AG10803 (cell line): ENCODE measurements at regions not wholly inside any gene's neighbourhood (a gene's known extent, or its start where the extent isn't known, plus 50 kb on each side); places are given as distances from the start of the nearest gene placed in this dataset.
A peak's percentile ranks its signal among the peaks of the same experiment; 100 is the strongest.

ENCODE experiments used
- DNase-seq: peaks from one replicate; pipeline ENCODE4 v3.0.0; 2010; ENCODE audit warnings: low read depth
- H3K4me3 ChIP-seq: 2 replicates; pipeline ENCODE4 v1.5.1; 2011; ENCODE audit warnings: mild to moderate bottlenecking, low read length, control low read depth
- TF ChIP-seq, protein P1 (sequence below): conservative IDR thresholded peaks from 2 replicates; pipeline ENCODE4 v1.5.1; 2011; ENCODE audit warnings: mild to moderate bottlenecking, low read length, control low read depth, inconsistent platforms

DNA sequence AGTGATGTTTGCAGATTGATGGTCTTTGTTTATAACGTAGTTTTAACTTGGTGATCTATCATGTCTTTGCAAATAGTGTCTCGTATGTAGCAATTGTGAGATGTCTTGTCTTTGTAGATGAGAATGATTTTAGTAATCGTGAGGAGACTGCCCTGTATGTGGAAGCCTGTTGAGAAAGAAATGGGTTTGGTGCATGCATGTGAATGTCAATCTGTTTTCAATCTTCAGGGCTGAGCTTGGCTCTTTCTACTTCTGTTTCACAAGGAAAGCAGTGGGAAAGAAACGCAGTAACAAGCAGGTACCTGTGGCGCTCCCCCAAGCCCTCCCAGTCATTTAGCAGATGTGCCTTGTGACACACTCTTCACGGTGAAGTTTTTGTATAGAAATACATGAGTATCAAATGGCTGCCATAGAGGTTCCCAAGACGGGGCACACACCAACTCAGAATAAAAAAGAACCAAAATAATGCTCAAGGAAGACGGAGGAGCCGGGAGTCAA lies 342.8 kb upstream of the DDHD1 start:
- peak; percentile 43 for DNase-seq
- no peak overlapping the region for H3K4me3 ChIP-seq

DNA sequence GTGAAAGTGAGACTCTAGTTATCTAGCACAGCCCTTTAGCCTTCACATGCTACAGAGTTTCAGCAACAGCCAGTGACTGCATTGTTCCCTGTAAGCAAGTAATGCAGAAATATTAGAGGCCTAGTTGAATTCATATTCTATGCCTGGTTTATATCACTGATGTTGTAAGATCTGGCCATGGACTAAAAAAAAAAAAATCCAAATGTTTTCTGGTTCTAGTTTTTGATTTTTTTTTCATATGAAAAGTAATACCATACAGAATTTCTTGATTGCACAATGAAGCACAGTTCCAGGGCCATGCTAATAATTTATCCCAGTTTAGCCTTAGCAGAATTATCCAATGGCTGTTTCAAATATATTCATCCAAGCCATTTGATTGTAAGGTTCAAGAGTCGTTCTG lies 341.5 kb upstream of the DDHD1 start:
- DNase-seq = peak; percentile 33
- TF ChIP-seq, protein P1, sequence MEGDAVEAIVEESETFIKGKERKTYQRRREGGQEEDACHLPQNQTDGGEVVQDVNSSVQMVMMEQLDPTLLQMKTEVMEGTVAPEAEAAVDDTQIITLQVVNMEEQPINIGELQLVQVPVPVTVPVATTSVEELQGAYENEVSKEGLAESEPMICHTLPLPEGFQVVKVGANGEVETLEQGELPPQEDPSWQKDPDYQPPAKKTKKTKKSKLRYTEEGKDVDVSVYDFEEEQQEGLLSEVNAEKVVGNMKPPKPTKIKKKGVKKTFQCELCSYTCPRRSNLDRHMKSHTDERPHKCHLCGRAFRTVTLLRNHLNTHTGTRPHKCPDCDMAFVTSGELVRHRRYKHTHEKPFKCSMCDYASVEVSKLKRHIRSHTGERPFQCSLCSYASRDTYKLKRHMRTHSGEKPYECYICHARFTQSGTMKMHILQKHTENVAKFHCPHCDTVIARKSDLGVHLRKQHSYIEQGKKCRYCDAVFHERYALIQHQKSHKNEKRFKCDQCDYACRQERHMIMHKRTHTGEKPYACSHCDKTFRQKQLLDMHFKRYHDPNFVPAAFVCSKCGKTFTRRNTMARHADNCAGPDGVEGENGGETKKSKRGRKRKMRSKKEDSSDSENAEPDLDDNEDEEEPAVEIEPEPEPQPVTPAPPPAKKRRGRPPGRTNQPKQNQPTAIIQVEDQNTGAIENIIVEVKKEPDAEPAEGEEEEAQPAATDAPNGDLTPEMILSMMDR = no peak
- H3K4me3 ChIP-seq = no peak overlapping the region

More for the DNA sequence above, 342.8 kb upstream of the DDHD1 start:
- TF ChIP-seq, protein P1 = no peak

DNA sequence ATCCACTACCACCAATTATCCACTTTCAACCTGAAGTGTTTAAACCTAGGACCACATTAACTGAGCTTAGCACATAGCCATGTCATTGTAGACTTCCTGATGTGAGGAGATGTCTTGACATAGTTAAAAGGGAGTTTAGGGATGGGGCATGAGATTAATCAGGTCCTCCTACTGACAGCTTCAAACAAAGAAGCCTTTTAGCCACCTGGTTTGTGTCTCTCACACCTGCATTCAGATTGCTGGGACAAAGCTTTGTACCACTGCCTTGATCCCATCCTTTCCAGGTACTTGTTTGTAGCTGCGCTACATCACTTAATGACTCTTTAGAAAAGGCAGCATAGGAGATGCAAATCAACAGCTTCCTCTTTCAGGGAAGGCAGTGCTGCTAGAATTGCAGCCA lies 340.7 kb upstream of the DDHD1 start:
- TF ChIP-seq, protein P1 = no peak
- DNase-seq = no peak
- H3K4me3 ChIP-seq = no peak overlapping the region

DNA sequence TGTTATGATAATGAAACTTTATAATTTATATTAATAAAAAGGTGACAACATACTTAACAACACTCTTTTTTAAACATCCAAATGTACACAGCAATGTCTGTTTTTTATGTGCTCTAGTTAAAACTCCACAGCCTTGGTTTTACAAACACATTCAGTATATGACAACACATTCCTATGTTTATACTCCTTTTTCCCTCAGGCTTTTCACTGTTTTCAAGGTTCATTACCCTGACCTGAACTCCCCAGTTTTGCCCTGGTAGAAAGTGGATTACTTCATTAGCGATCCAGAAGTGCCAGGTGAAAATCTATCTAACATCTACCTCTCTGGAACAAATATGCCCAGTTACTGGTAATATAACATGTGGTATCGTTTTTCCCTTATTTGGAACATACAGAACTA lies 340.2 kb upstream of the DDHD1 start:
- TF ChIP-seq, protein P1 = no peak
- no peak overlapping the region for H3K4me3 ChIP-seq
- no peak for DNase-seq

DNA sequence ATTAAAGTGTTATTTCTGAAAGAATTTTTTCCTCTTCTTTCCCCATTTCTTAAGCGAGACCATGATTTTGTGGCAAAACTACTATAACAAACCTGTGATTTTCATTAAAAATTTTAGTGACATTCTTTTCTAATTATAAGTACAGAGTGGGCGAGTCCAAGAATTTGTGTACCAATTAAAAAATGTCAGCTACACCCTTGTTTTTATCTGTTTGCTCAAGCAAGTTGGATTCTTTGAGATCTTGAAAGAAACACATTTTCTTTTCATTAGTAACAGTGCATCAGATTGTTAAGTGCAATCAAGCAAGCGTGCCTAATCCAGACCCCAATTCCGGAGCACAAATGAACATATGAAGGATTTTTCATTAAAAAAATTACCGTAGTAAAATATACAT lies 338.8 kb upstream of the DDHD1 start:
- DNase-seq = peak; percentile 4
- TF ChIP-seq, protein P1 = no peak

DNA sequence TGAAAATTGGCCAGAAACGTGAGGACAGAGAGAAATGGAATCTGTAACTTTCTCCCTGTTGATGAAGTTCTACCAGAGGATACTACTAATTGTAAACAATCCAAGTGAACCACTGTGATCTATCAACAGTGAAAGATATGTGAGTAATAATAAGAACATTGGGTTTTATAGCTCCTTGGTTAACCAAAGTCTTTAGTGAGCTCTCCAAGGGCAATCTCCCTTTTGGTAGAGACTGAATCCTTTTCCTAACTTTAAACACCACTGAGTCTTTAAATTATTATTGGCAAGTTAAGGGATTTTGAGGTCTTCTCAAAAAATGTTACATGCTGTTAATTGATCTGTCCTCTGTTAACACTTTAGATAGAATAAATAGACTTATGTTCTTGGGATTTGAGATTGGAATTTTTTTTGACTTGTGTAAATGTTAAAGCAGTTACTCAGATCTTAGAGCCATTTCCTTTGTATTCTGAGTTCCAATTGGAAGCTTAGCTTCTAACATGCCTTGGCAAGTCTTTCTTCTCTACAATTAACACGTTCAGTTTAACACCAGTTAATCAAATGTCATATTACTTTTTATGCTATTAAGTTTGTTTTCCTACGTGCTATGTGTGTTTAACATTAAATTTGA lies 338.2 kb upstream of the DDHD1 start:
- TF ChIP-seq, protein P1 = no peak
- peak; percentile 80 for DNase-seq

More for the DNA sequence above, 338.8 kb upstream of the DDHD1 start:
- H3K4me3 ChIP-seq = no peak overlapping the region

DNA sequence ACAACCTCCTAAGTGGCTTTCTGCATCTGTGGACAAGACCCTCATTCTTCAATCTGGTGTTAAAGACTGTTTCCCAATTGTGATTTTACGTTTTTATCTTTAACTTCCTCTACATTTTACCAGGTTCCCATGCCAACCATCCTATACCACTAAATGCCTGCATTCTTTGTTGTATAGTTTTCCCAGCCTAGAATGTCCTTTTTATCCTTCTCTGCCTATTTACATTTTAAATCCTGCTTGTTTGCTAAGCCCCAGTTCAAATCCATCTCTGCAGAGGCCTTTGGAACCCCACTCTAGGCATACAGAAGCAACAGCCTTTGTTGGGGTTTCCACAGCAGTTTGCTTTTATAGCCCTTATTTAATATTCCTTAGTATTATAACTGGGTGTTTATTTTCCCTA lies 325.1 kb upstream of the DDHD1 start:
- no peak for DNase-seq
- no peak overlapping the region for H3K4me3 ChIP-seq
- TF ChIP-seq, protein P1 = no peak

More for the DNA sequence above, 338.2 kb upstream of the DDHD1 start:
- no peak overlapping the region for H3K4me3 ChIP-seq
